CMK (cell line): ENCODE measurements at regions not wholly inside any gene's neighbourhood (a gene's known extent, or its start where the extent isn't known, plus 50 kb on each side); places are given as distances from the start of the nearest gene placed in this dataset.

Source experiments
- DNase-seq: peaks from one replicate; pipeline ENCODE4 v3.0.0-alpha.2; 2010; ENCODE audit warnings: low read depth

GRCh38 chr5:135120951-135121350 lies 86.9 kb upstream of the PITX1 start:
- DNase-seq, result no peak

GRCh38 chr5:135119481-135119880 lies 85.5 kb upstream of the PITX1 start:
- no peak for DNase-seq

GRCh38 chr5:135117590-135117989 lies 83.6 kb upstream of the PITX1 start:
- DNase-seq, result no peak

- DNase-seq, result no peak
These were observed 82.1 kb upstream of the PITX1 start for GRCh38 chr5:135116160-135116561.

GRCh38 chr5:135115591-135115990 lies 81.6 kb upstream of the PITX1 start:
- no peak for DNase-seq

GRCh38 chr5:135114759-135115158 lies 80.7 kb upstream of the PITX1 start:
- DNase-seq, result no peak

GRCh38 chr5:135112008-135112725 lies 78.1 kb upstream of the PITX1 start:
- DNase-seq, result no peak

GRCh38 chr5:135110785-135111596 lies 77.0 kb upstream of the PITX1 start:
- DNase-seq, result no peak

- no peak for DNase-seq
These were observed 75.0 kb upstream of the PITX1 start for GRCh38 chr5:135108992-135109391.

- DNase-seq, result no peak
These were observed 74.5 kb upstream of the PITX1 start for GRCh38 chr5:135108569-135108968.

GRCh38 chr5:135107986-135108385 lies 74.0 kb upstream of the PITX1 start:
- no peak for DNase-seq

- no peak for DNase-seq
These were observed 72.8 kb upstream of the PITX1 start for GRCh38 chr5:135106610-135107471.

GRCh38 chr5:135106136-135106535 lies 72.1 kb upstream of the PITX1 start:
- DNase-seq, result no peak

GRCh38 chr5:135105105-135105484 lies 71.1 kb upstream of the PITX1 start:
- DNase-seq, result no peak

GRCh38 chr5:135103575-135103853 lies 69.5 kb upstream of the PITX1 start:
- DNase-seq, result no peak

- no peak for DNase-seq
These were observed 68.9 kb upstream of the PITX1 start for GRCh38 chr5:135102716-135103574.

- no peak for DNase-seq
These were observed 66.4 kb upstream of the PITX1 start for GRCh38 chr5:135100431-135100830.

GRCh38 chr5:135100011-135100410 lies 66.0 kb upstream of the PITX1 start:
- no peak for DNase-seq

- DNase-seq, result no peak
These were observed 63.4 kb upstream of the PITX1 start for GRCh38 chr5:135097390-135097789.

- no peak for DNase-seq
These were observed 61.8 kb upstream of the PITX1 start for GRCh38 chr5:135095871-135096270.

GRCh38 chr5:135095052-135095715 lies 61.2 kb upstream of the PITX1 start:
- DNase-seq, result no peak
